ENCODE measurements at regions not wholly inside any gene's neighbourhood (a gene's known extent, or its start where the extent isn't known, plus 50 kb on each side); places are given as distances from the start of the nearest gene placed in this dataset.

- H3K4me3 Mint-ChIP-seq: peak overlapping the region in 1 of 2 donors; percentile 15
- intact Hi-C loops (cut with micrococcal nuclease): loop anchor here in 1 of 2 donors (10.0 kb wide), 1 partner anchor 217 kb away; no protein-coding TSS in a partner anchor
- DNase-seq: peak; percentile 75 to 92 (median 84)
- Histone ChIP-seq H3K9ac (ENCODE audit: insufficient read depth, low read length, poor library complexity, severe bottlenecking) (no peak overlapping the region), H2AFZ (ENCODE audit: insufficient read depth, low read depth, low read length, poor library complexity, severe bottlenecking) (no peak overlapping the region), H3K27ac (ENCODE audit: low read depth in 1 of 2, low read length in 2 of 2) (peak overlapping the region in 1 of 2 donors; percentile 52), H3K36me3 (replicated peaks in 1 of 2; ENCODE audit: control insufficient read depth in 1 of 2, insufficient read depth in 2 of 2, low read length in 2 of 2) (no peaks in the 10 kb centered on the region), H3K27me3 (ENCODE audit: control insufficient read depth in 2 of 2, insufficient read depth in 2 of 2, low read length in 2 of 2) (no peaks in the 10 kb centered on the region), H4K20me1 (ENCODE audit: insufficient read depth, low read length) (no peaks in the 10 kb centered on the region), H3K4me2 (replicated peaks; ENCODE audit: extremely low read depth, low read length, poor library complexity, severe bottlenecking) (peak overlapping the region; percentile 2), H3K4me3 (replicated peaks in 1 of 3; ENCODE audit: low read depth in 2 of 3, low read length in 3 of 3) (no peak overlapping the region), H3K9me3 (replicated peaks in 1 of 2; ENCODE audit: control insufficient read depth in 1 of 2, insufficient read depth in 1 of 2, low read length in 2 of 2) (no peaks in the 10 kb centered on the region), H3K4me1 (ENCODE audit: control insufficient read depth in 1 of 2, insufficient read depth in 2 of 2, low read length in 2 of 2) (peaks cover 40 to 42% of the 10 kb centered on the region in 2 donors), H3K79me2 (ENCODE audit: insufficient read depth, low read length) (no peaks in the 10 kb centered on the region)
- WGBS (ENCODE audit: insufficient coverage): no CpG with 5 or more reads among the region's 1 CpG
- peaks cover 0 to 2% of the 10 kb centered on the region in 2 donors for H3K36me3 Mint-ChIP-seq
- peaks cover 0 to 3% (median 0%) of the 10 kb centered on the region in 3 donors for H3K27me3 Mint-ChIP-seq (ENCODE audit: low read depth in 3 of 3)
- peaks cover 51% of the 10 kb centered on the region for H3K4me1 Mint-ChIP-seq
- no peak for TF ChIP-seq CTCF (IDR thresholded peaks at IDR 0.05)
- peak overlapping the region; percentile 75 to 89 (median 81) for H3K27ac Mint-ChIP-seq
- H3K9me3 Mint-ChIP-seq: peaks cover 0 to 2% (median 0%) of the 10 kb centered on the region in 7 donors
Measured at GRCh38 chr11:35087648-35088047, 51.3 kb upstream of the CD44 start.

- no peaks in the 10 kb centered on the region for H3K36me3 ChIP-seq (replicated peaks in 1 of 2; ENCODE audit: control insufficient read depth in 1 of 2, insufficient read depth in 2 of 2, low read length in 2 of 2)
- Mint-ChIP-seq H3K27me3 (ENCODE audit: low read depth in 3 of 3) (peaks cover 0 to 3% (median 0%) of the 10 kb centered on the region in 3 donors), H3K4me1 (peaks cover 45% of the 10 kb centered on the region), H3K4me3 (no peak overlapping the region), H3K27ac (peak overlapping the region; percentile 75 to 89 (median 81)), H3K9me3 (peaks cover 0 to 3% (median 0%) of the 10 kb centered on the region in 7 donors), H3K36me3 (peaks cover 0 to 2% of the 10 kb centered on the region in 2 donors)
- no CpG with 5 or more reads among the region's 2 CpGs for WGBS (ENCODE audit: insufficient coverage)
- no peaks in the 10 kb centered on the region for H3K27me3 ChIP-seq (ENCODE audit: control insufficient read depth in 2 of 2, insufficient read depth in 2 of 2, low read length in 2 of 2)
- no peak overlapping the region for H3K9ac ChIP-seq (ENCODE audit: insufficient read depth, low read length, poor library complexity, severe bottlenecking)
- no peak for TF ChIP-seq CTCF (IDR thresholded peaks at IDR 0.05)
- peak in 1 of 3 donors; percentile 15 for DNase-seq
- no peaks in the 10 kb centered on the region for H4K20me1 ChIP-seq (ENCODE audit: insufficient read depth, low read length)
- H2AFZ ChIP-seq (ENCODE audit: insufficient read depth, low read depth, low read length, poor library complexity, severe bottlenecking): no peak overlapping the region
- H3K79me2 ChIP-seq (ENCODE audit: insufficient read depth, low read length): no peaks in the 10 kb centered on the region
- peak overlapping the region in 1 of 2 donors; percentile 52 for H3K27ac ChIP-seq (ENCODE audit: low read depth in 1 of 2, low read length in 2 of 2)
- no peak overlapping the region for H3K4me3 ChIP-seq (replicated peaks in 1 of 3; ENCODE audit: low read depth in 2 of 3, low read length in 3 of 3)
- H3K9me3 ChIP-seq (replicated peaks in 1 of 2; ENCODE audit: control insufficient read depth in 1 of 2, insufficient read depth in 1 of 2, low read length in 2 of 2): no peaks in the 10 kb centered on the region
- peak overlapping the region; percentile 2 for H3K4me2 ChIP-seq (replicated peaks; ENCODE audit: extremely low read depth, low read length, poor library complexity, severe bottlenecking)
- peaks cover 34 to 37% of the 10 kb centered on the region in 2 donors for H3K4me1 ChIP-seq (ENCODE audit: control insufficient read depth in 1 of 2, insufficient read depth in 2 of 2, low read length in 2 of 2)
- intact Hi-C loops (cut with micrococcal nuclease): loop anchor here in 1 of 2 donors (10.0 kb wide), 1 partner anchor 217 kb away; no protein-coding TSS in a partner anchor
Measured at GRCh38 chr11:35088226-35088625, 50.7 kb upstream of the CD44 start.

Data from CD14-positive monocyte (primary cell).